KMS-11 (cell line): ENCODE measurements at regions not wholly inside any gene's neighbourhood (a gene's known extent, or its start where the extent isn't known, plus 50 kb on each side); places are given as distances from the start of the nearest gene placed in this dataset.

ENCODE experiments used
- H2AFZ ChIP-seq: fragments of 200-600 bp; sonication (generic); 2 replicates; pipeline ENCODE4 v1.6.1; 2016; ENCODE audit warnings: antibody characterized with exemption, mixed run types, low read depth
- H3K27ac ChIP-seq: fragments of 200-600 bp; sonication (generic); 2 replicates; pipeline ENCODE4 v1.6.1; 2016; ENCODE audit warnings: mild to moderate bottlenecking, mixed run types
- H3K27me3 ChIP-seq: fragments of 200-600 bp; sonication (generic); 2 replicates; pipeline ENCODE4 v1.6.1; 2017; ENCODE audit warnings: mild to moderate bottlenecking, low read depth, mixed run types, moderate library complexity; ENCODE audit not compliant: insufficient read depth
- H3K36me3 ChIP-seq: fragments of 200-600 bp; sonication (generic); 2 replicates; pipeline ENCODE4 v1.6.1; 2017; ENCODE audit warnings: mild to moderate bottlenecking, mixed run types; ENCODE audit not compliant: insufficient read depth
- H3K4me1 ChIP-seq: fragments of 200-600 bp; sonication (generic); 2 replicates; pipeline ENCODE4 v1.6.1; 2016; ENCODE audit warnings: mild to moderate bottlenecking, low read depth, mixed run types; ENCODE audit not compliant: poor library complexity, severe bottlenecking
- H3K4me2 ChIP-seq: fragments of 200-600 bp; sonication (generic); 2 replicates; pipeline ENCODE4 v1.7.0; 2016; ENCODE audit warnings: mild to moderate bottlenecking, mixed run types
- H3K4me3 ChIP-seq: fragments of 200-600 bp; sonication (generic); IDR thresholded peaks from 2 replicates; pipeline ENCODE4 v1.6.1; 2017; ENCODE audit warnings: low read depth, low read length, mixed read lengths; ENCODE audit not compliant: insufficient read depth
- H3K79me2 ChIP-seq: fragments of 200-600 bp; sonication (generic); 2 replicates; pipeline ENCODE4 v1.6.1; 2016; ENCODE audit warnings: low read depth, mixed run types; ENCODE audit not compliant: insufficient read depth
- H3K9ac ChIP-seq: fragments of 200-600 bp; sonication (generic); 2 replicates; pipeline ENCODE4 v1.6.1; 2016; ENCODE audit warnings: mild to moderate bottlenecking, mixed run types
- H4K20me1 ChIP-seq: fragments of 200-600 bp; sonication (generic); 2 replicates; pipeline ENCODE4 v1.6.1; 2016; ENCODE audit warnings: mild to moderate bottlenecking, mixed run types; ENCODE audit not compliant: insufficient read depth
- TF ChIP-seq, protein P1 (sequence below): fragments of 200-600 bp; sonication (generic); conservative IDR thresholded peaks from 2 replicates; pipeline ENCODE4 v1.6.1; 2017; ENCODE audit warnings: low read depth, mild to moderate bottlenecking, antibody characterized with exemption, low read length, moderate library complexity, mixed read lengths

DNA sequence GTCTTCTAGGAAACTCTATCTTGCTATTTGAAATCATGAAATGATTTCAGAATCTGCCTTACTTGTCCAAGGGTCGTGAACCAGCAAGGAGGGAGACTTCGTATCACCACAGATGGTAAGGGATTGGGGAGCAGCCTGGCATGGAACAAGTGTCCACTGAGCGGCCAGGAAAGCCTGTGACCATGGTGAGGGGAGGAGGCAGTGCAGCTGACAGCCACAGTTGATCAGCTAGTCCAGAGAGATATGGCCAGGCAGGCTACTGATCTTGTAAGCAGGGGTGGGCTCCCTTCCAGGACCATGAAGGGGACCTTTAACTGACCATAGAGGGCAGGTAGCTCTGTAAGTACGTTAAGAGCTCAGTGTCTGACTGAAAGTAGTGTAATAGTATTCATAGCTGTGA lies 96.8 kb upstream of the TENT5A start:
- H3K36me3 ChIP-seq: no peaks in the 10 kb centered on the region
- H3K27me3 ChIP-seq: no peaks in the 10 kb centered on the region
- no peak overlapping the region for H3K9ac ChIP-seq
- no peaks in the 10 kb centered on the region for H3K79me2 ChIP-seq
- TF ChIP-seq, protein P1, sequence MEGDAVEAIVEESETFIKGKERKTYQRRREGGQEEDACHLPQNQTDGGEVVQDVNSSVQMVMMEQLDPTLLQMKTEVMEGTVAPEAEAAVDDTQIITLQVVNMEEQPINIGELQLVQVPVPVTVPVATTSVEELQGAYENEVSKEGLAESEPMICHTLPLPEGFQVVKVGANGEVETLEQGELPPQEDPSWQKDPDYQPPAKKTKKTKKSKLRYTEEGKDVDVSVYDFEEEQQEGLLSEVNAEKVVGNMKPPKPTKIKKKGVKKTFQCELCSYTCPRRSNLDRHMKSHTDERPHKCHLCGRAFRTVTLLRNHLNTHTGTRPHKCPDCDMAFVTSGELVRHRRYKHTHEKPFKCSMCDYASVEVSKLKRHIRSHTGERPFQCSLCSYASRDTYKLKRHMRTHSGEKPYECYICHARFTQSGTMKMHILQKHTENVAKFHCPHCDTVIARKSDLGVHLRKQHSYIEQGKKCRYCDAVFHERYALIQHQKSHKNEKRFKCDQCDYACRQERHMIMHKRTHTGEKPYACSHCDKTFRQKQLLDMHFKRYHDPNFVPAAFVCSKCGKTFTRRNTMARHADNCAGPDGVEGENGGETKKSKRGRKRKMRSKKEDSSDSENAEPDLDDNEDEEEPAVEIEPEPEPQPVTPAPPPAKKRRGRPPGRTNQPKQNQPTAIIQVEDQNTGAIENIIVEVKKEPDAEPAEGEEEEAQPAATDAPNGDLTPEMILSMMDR: no peak
- no peak overlapping the region for H3K27ac ChIP-seq
- H4K20me1 ChIP-seq: no peaks in the 10 kb centered on the region
- no peak overlapping the region for H2AFZ ChIP-seq
- H3K4me2 ChIP-seq: no peak overlapping the region
- no peak overlapping the region for H3K4me3 ChIP-seq
- H3K4me1 ChIP-seq: no peaks in the 10 kb centered on the region

DNA sequence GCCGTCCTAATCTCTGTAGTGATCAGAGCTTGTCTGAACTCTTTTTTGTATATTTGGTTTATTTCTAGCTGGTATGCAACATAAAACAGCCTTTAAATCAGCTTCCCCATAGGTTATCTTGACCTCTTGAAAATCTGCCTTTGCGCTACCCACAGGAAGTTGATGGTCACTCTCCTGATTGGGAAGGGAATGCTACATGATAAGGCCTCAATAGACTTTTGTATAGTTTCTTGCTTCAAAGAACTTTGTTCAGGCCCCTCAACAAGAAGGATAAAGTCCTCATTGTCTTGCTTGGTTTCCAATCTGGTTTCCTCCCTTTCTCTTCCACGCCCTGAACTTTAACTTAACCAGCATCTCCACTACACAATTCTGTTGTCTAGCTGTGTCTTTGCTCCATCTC lies 95.4 kb upstream of the TENT5A start:
- no peaks in the 10 kb centered on the region for H3K79me2 ChIP-seq
- TF ChIP-seq, protein P1: no peak
- H2AFZ ChIP-seq: no peak overlapping the region
- H3K36me3 ChIP-seq: no peaks in the 10 kb centered on the region
- H3K9ac ChIP-seq: no peak overlapping the region
- no peaks in the 10 kb centered on the region for H3K4me1 ChIP-seq
- no peaks in the 10 kb centered on the region for H3K27me3 ChIP-seq
- H3K4me2 ChIP-seq: no peak overlapping the region
- no peaks in the 10 kb centered on the region for H4K20me1 ChIP-seq
- H3K4me3 ChIP-seq: no peak overlapping the region
- H3K27ac ChIP-seq: no peak overlapping the region

DNA sequence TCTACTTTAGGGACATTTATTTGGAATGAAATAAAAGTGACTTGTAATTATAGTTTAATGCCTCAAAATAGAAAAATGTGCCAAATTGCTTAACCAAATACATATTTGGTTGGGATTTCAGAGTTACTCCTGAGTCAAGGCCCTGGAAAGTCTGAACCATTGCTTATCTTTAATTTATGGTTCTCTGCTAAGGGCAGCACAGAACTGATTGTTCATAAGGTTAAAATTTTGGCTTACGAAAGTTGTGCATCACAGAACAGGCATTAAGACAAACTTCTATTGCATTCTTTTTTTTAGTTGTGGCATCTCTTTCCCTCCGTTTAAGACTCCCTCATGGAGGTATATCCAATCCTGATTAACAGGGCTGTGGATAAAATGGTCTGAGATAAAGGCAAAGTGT lies 92.2 kb upstream of the TENT5A start:
- H2AFZ ChIP-seq: no peak overlapping the region
- no peaks in the 10 kb centered on the region for H3K79me2 ChIP-seq
- H3K27me3 ChIP-seq: no peaks in the 10 kb centered on the region
- TF ChIP-seq, protein P1: no peak
- H3K4me1 ChIP-seq: no peaks in the 10 kb centered on the region
- no peaks in the 10 kb centered on the region for H3K36me3 ChIP-seq
- H3K9ac ChIP-seq: no peak overlapping the region
- no peaks in the 10 kb centered on the region for H4K20me1 ChIP-seq
- no peak overlapping the region for H3K4me2 ChIP-seq
- no peak overlapping the region for H3K27ac ChIP-seq
- no peak overlapping the region for H3K4me3 ChIP-seq

DNA sequence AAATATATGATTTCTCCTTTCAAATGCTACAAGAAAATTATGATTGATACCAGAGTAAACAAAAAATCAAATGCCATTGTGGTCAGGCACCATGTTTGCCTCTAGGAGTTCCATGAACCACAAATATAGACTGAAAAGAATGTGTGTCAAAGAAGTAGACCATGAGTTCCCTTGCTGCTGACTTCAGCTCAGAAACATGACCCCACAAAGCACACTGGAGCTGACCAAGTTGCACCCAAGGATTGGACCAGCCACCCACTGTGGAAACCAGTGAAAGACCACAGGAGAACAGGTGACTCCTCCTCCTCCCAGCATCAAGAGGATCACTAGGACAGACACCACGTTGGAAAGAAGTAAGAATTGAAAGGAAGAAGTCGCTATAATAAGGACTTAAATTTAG lies 90.8 kb upstream of the TENT5A start:
- no peak overlapping the region for H3K9ac ChIP-seq
- no peaks in the 10 kb centered on the region for H3K27me3 ChIP-seq
- TF ChIP-seq, protein P1: no peak
- H3K79me2 ChIP-seq: no peaks in the 10 kb centered on the region
- H3K27ac ChIP-seq: no peak overlapping the region
- H2AFZ ChIP-seq: no peak overlapping the region
- H3K4me2 ChIP-seq: no peak overlapping the region
- H3K4me3 ChIP-seq: no peak overlapping the region
- H3K36me3 ChIP-seq: no peaks in the 10 kb centered on the region
- H3K4me1 ChIP-seq: no peaks in the 10 kb centered on the region
- no peaks in the 10 kb centered on the region for H4K20me1 ChIP-seq

DNA sequence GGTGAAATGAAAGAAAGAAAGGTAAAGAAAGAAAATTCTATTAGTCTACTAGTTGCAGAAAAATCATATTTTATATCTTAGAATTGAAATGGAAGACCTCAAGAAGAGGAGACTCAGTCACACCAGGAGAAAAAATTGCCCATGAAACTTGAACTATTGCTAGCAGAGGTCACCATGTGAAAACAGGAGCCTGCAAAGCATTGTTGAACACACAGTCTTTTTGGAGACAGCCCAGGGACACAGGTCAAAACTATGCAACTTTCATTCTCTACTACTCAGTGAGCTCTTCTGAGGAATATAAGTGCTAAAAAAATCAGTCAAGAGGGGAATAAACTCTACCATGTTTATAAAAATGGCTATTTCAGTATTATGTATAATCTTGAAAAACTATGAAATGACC lies 89.8 kb upstream of the TENT5A start:
- Histone ChIP-seq H3K27ac (no peak overlapping the region), H3K9ac (no peak overlapping the region)
- TF ChIP-seq, protein P1: no peak

More for the DNA sequence above, 89.8 kb upstream of the TENT5A start:
- no peaks in the 10 kb centered on the region for H3K4me1 ChIP-seq
- H3K79me2 ChIP-seq: no peaks in the 10 kb centered on the region
- H2AFZ ChIP-seq: no peak overlapping the region
- no peaks in the 10 kb centered on the region for H4K20me1 ChIP-seq
- H3K4me2 ChIP-seq: no peak overlapping the region
- H3K27me3 ChIP-seq: no peaks in the 10 kb centered on the region
- no peaks in the 10 kb centered on the region for H3K36me3 ChIP-seq
- no peak overlapping the region for H3K4me3 ChIP-seq
